SHP77 (cell line): ENCODE measurements at regions not wholly inside any gene's neighbourhood (a gene's known extent, or its start where the extent isn't known, plus 50 kb on each side); places are given as distances from the start of the nearest gene placed in this dataset.

Source experiments
- DNase-seq, 2 experiments: peaks; one replicate each; lab custom pipeline; 2025; lab: John Stamatoyannopoulos, UW

- DNase-seq, result no peak
These were observed 110.1 kb downstream of the SNX5 start for GRCh38 chr20:17858450-17859001.

DNA sequence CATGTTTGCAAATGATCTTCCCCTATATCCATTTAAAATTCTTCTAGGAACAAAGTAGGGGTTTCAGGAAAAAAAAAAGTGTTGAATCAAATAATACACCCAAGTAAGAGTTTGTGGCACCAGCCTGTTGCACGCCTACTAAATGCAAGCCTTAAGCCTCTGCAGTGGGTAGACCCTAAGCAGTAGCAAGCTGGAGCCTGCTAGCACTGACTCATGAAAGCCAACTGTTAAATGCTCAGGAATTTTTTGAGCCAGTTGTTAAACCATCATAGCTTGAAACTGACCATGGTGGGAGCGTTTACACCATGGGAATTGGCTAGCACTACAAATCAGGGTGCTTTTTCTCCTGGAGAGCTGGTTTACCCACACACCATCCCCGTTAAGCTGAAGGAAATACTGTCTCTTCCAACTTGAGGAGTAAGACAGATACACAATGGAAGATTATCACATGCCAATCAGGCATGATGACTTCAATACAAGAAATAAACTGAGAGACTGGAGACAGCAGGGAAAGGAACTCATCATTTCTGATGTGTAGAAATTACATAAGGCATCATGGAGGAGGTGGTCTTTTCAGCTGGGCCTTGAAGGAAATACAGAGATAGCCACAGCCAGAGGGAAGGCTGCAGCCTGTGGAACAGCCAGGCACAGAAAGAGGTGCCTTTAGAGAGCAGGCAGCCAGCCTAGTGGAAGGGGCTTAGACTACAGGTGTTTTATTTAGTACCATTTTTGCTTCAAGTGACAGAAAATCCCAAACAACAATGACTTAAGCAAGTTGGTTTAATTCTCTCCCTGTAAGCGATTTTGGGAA lies 110.8 kb downstream of the SNX5 start:
- DNase-seq, result no peak

GRCh38 chr20:17856837-17857605 lies 111.6 kb downstream of the SNX5 start:
- DNase-seq, result no peak

- no peak for DNase-seq
These were observed 112.5 kb downstream of the SNX5 start for GRCh38 chr20:17856024-17856564.

- peak; percentile 22 to 67 for DNase-seq
These were observed 114.2 kb downstream of the SNX5 start for GRCh38 chr20:17854307-17854903.

GRCh38 chr20:17852323-17852722 lies 116.3 kb downstream of the SNX5 start:
- DNase-seq, result no peak

- DNase-seq, result no peak
These were observed 117.9 kb downstream of the SNX5 start for GRCh38 chr20:17850684-17851026.

DNA sequence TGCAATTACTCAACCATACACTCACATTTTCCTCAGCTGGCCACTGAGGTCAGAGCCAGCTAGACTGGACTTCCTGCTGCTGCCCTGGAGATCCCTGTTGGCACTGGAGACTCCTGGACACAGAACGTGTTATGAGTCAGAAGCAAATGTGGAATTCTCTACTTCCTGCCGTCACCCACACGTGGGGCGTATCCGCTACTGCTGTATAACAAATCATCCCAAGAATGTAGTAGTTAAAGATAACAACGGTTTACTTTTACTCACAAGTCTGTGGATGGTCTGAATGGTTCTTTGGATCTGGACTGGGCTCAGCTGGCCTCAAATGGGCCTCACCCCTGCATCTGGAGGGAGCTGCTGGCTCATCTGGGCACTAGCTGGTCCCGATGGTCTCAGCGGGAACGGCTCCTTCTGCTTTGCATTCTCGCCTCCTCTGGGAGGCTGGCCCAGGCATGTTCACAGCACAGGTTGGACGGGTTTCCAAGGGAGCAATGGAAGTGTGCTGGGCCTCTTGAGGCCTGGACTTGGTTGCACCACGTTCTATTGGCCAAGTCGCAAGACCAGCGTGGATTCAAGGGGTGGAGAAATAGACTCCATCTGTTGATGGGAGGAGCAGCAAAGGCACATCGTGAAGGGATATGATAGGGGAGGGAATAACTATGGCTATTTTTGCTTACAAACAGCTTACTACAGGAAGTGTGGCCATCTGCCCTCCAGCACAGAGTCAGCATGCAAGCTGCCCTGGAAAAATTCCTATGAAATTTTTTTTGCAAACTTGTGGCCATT lies 118.5 kb downstream of the SNX5 start:
- no peak for DNase-seq

- no peak for DNase-seq
These were observed 119.3 kb downstream of the SNX5 start for GRCh38 chr20:17849138-17849900.

DNA sequence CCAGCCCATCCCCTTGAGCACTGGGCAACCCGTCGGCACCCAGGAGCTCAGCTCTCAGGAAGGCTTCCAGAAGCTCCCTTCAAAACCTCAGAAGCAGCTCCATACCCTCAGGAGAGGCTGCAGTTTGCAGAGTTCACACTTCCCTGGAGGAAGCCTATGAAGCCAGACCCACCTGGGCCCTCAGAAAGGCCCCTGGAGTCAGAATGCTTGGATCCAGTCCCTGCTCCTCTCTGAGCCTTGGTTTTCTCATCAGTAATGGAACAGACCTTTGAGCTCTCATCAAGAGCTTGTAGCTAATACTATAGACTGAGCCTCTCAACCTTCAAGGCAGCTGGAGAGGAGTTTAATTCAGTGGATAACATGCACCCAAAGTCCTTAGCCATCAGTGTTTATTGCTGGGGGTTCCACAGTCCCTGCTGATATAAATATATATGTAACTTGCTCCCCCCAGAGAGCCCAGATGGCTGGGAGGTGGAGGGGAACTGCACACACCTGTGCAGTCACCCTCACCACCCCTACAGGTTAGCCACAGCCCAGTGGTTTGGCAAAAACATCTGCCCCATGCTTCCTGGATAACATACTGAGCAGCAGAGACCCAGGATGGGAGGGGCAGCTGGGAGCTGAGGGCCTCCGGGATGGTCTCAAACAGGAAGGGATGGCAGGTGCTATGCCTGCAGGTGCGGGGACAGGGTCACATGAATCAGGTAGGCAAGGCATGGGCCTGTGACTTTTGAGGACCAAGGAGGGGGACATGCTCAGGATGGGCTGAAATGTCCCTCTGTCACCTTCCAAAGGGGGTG lies 120.1 kb downstream of the SNX5 start:
- DNase-seq, result peak in 1 of 2 experiments; percentile 33

GRCh38 chr20:17845701-17846475 lies 122.7 kb downstream of the SNX5 start:
- DNase-seq, result no peak

DNA sequence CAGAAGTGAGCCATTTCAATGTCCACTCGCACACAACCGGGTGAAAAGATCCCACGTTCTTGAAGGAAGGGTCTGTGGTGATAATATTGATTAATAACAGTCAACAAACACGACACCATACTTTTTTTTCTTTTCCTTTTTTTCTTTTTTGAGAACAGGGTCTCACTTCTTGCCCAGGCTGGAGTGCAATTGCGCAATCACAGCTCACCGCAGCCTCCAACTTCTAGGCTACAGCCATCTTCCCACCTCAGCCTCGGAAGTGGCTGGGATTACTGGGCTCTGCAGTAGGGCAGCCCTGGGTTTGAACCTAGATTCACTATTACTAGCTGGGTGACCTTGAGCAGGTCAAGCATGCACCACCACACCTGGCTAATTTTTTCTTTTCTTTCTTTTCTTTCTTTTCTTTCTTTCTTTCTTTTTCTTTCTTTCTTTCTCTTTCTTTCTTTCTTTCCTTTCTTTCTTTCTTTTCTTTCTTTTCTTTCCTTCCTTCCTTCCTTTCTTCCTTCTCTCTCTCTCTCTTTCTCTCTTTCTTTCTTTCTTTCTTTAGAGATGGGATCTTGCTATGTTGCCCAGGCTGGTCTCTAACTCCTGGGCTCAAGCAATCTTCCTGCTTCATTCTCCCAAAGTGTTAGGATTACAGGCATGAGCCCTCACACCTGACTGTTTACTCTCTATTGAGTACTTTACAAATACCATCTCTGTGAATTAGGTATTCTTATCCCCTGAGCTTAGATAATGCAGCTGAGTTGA lies 123.9 kb downstream of the SNX5 start:
- DNase-seq, result no peak

GRCh38 chr20:17844133-17844429 lies 124.5 kb downstream of the SNX5 start:
- no peak for DNase-seq

DNA sequence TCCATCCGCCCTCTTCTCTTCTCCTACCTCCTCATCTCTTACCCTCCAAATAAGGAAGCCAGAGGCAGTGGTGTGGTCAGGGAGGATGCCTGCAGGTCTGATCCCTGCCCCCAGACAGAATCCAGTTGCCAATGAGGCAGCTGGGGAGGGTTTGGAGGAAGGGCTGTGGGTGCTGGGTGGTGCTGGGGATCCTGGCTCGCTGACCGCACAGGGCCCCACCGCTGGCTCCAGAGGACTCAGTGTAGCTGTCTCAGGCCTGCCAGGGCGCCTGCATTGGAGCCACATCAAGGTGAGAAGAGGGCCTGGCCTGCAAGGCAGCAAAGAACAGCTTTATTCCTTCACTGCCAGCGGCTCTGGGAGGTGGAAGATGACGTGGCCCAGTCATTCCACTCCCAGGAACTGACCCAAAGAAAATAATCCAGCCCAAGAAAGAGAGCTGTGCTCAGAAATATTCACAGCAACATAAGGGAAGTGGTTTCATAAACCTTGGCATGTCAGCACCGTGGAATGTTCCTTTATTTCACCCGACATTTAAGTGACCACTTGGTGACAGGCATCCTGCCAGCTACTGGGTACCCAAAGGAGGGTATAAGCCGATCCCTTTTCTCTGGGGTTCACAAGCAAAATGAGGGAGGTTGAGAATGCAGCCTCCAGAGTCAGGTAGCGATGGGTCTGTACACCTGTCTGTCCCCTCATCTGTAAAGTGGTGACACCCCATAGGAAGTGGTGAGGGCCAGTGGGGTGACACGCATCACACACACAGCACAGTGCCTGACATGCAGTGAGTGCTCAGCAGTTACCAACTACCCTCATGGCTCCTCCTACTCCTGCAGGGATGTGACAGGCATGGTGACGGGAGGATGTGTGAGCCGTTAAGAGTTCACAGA lies 125.1 kb downstream of the SNX5 start:
- DNase-seq, result no peak

GRCh38 chr20:17841751-17842215 lies 126.8 kb downstream of the SNX5 start:
- no peak for DNase-seq

DNA sequence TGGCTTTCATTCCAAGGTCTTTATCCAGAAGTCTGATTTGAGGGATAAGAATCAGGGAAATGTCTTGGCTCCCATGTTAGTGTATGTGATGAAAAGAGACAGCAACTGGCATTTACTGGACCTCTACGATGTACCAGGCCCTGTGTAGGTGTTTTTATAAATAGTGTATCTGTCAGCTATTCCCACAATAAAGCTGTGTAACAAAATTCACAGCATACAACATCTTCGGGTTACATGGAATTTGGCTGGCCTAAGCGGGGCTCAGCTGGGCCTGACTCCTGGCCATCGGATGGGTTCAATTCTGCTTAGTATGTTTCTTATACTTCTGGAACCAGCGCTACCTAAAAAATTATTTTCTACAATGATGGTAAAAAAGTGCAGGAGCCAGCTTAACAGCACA lies 128.2 kb downstream of the SNX5 start:
- DNase-seq, result no peak

- no peak for DNase-seq
These were observed 129.7 kb downstream of the SNX5 start for GRCh38 chr20:17838921-17839320.

DNA sequence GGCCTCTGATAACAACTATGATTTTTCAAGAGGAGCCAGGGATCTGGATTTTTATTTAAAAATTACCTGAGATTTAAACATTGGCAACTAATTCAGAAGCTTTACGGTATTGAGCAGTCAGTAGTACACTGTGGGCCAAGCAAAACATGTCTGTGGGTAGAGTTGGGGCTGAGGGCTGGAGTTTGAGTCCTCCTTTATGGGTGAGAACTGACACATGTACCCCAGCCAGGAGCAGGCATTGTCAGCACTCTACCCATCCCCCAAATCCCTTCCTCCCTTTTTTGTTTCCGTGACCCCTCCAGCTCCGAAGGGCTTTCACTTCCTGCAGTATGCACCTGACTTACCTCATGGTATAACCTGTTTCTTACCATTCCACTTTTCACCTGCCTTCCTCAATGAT lies 131.4 kb downstream of the SNX5 start:
- no peak for DNase-seq
